B cell (primary cell): ENCODE measurements at regions not wholly inside any gene's neighbourhood (a gene's known extent, or its start where the extent isn't known, plus 50 kb on each side); places are given as distances from the start of the nearest gene placed in this dataset.

Experiments used
- ATAC-seq: fragments of 200-7000 bp; cut with Tn5 transposase; one replicate; pipeline ENCODE4 v1.10.0; 2021; ENCODE audit warnings: low read depth, mild to moderate bottlenecking, moderate number of reproducible peaks, moderate library complexity
- CTCF ChIA-PET: fragments of 350-600 bp; sonication (Branson Sonifier 250); formaldehyde crosslinking; loops from one replicate; lab custom pipeline; 2021; ENCODE audit warnings: antibody characterized with exemption, inconsistent platforms; lab: Charles Lee
- POLR2A ChIA-PET: fragments of 350-600 bp; sonication (Branson Sonifier 250); formaldehyde crosslinking; loops from one replicate; lab custom pipeline; 2021; ENCODE audit warnings: antibody characterized with exemption; lab: Charles Lee
- DNase-seq: peaks from one replicate; pipeline ENCODE4 v3.0.0; 2013
- H2AFZ ChIP-seq: 2 replicates; pipeline ENCODE4 v1.6.1; 2012; ENCODE audit warnings: mild to moderate bottlenecking, low read depth, low read length; ENCODE audit not compliant: insufficient read depth, poor library complexity, severe bottlenecking
- H3K27ac ChIP-seq, 2 donors: 1 replicate in 1 of 2; 2 replicates in 1 of 2; pipeline ENCODE4 v1.5.1; 2012 to 2013; ENCODE audit warnings: low read length in 2 of 2, mild to moderate bottlenecking in 2 of 2, moderate library complexity in 1 of 2
- H3K27me3 ChIP-seq, 4 experiments: fragments of 200-600 bp in 1 of 4; sonication (generic) in 1 of 4; replicated peaks in 1 of 4; 1 replicate in 2 of 4; 2 replicates in 2 of 4; pipeline versions ENCODE4 v1.6.1 to v1.7.0; 2013 to 2016; ENCODE audit warnings: low read length in 3 of 4, mild to moderate bottlenecking in 2 of 4, mixed read lengths in 1 of 4, moderate library complexity in 1 of 4; ENCODE audit not compliant: insufficient read depth in 4 of 4, control insufficient read depth in 3 of 4; ENCODE audit errors: control extremely low read depth in 1 of 4
- H3K36me3 ChIP-seq, 2 experiments: replicated peaks in 1 of 2; 1 replicate in 1 of 2; 2 replicates in 1 of 2; pipeline versions ENCODE4 v1.6.1 to v1.7.1; 2013; ENCODE audit warnings: low read length in 1 of 2; ENCODE audit not compliant: insufficient read depth in 2 of 2, control insufficient read depth in 1 of 2; ENCODE audit errors: control extremely low read depth in 1 of 2, extremely low read depth in 1 of 2
- H3K4me1 ChIP-seq, 2 donors: fragments of 200-600 bp in 1 of 2; sonication (generic) in 1 of 2; 1 replicate in 1 of 2; 2 replicates in 1 of 2; pipeline versions ENCODE4 v1.5.1 to v1.6.1; 2013 to 2017; ENCODE audit warnings: low read length in 2 of 2; ENCODE audit not compliant: control insufficient read depth in 2 of 2, insufficient read depth in 2 of 2
- H3K4me2 ChIP-seq: replicated peaks from 2 replicates; pipeline ENCODE3; 2012; ENCODE audit warnings: mild to moderate bottlenecking, low read depth, low read length; ENCODE audit not compliant: poor library complexity, severe bottlenecking
- H3K4me3 ChIP-seq, 5 experiments: fragments of 200-600 bp in 1 of 5; sonication (generic) in 1 of 5; 1 replicate in 3 of 5; 2 replicates in 2 of 5; pipeline versions ENCODE4 v1.5.1 to v1.7.0; 2011 to 2016; ENCODE audit warnings: low read length in 4 of 5, mild to moderate bottlenecking in 4 of 5, low read depth in 2 of 5, control low read depth in 1 of 5, moderate library complexity in 1 of 5; ENCODE audit not compliant: insufficient read depth in 1 of 5; ENCODE audit errors: control extremely low read depth in 1 of 5, extremely low read depth in 1 of 5
- H3K79me2 ChIP-seq: fragments of 200-600 bp; sonication (generic); one replicate; pipeline ENCODE4 v1.6.0; 2016; ENCODE audit warnings: low read length; ENCODE audit not compliant: control insufficient read depth, insufficient read depth
- H3K9ac ChIP-seq: fragments of 200-600 bp; sonication (generic); 2 replicates; pipeline ENCODE4 v1.6.1; 2017; ENCODE audit warnings: mild to moderate bottlenecking, low read length, moderate library complexity
- H3K9me3 ChIP-seq, 3 donors: one replicate each; pipeline versions ENCODE4 v1.6.1 to v1.7.1; 2013; ENCODE audit warnings: low read length in 2 of 3; ENCODE audit not compliant: control insufficient read depth in 2 of 3, insufficient read depth in 1 of 3; ENCODE audit errors: control extremely low read depth in 1 of 3
- H4K20me1 ChIP-seq: 2 replicates; pipeline ENCODE4 v1.6.0; 2012; ENCODE audit warnings: mild to moderate bottlenecking, low read length; ENCODE audit not compliant: insufficient read depth, control insufficient read depth, poor library complexity, severe bottlenecking
- H3K27ac Mint-ChIP-seq: one replicate; pipeline ENCODE4 v1.8.0; 2021; ENCODE audit warnings: mixed read lengths
- H3K27me3 Mint-ChIP-seq: one replicate; pipeline ENCODE4 v1.8.0; 2021; ENCODE audit warnings: mixed read lengths
- H3K4me1 Mint-ChIP-seq: one replicate; pipeline ENCODE4 v1.8.0; 2021; ENCODE audit warnings: mixed read lengths
- H3K4me3 Mint-ChIP-seq: one replicate; pipeline ENCODE4 v1.8.0; 2021; ENCODE audit warnings: mixed read lengths
- H3K9me3 Mint-ChIP-seq: one replicate; pipeline ENCODE4 v1.8.0; 2022; ENCODE audit warnings: mixed read lengths; ENCODE audit not compliant: insufficient read depth
- CTCF ChIP-seq: fragments of 200-600 bp; IDR thresholded peaks from one replicate; pipeline ENCODE4 v1.8.0; 2022; ENCODE audit warnings: antibody characterized with exemption, mild to moderate bottlenecking
- EZH2 ChIP-seq: IDR thresholded peaks from 2 replicates; pipeline ENCODE4 v1.6.1; 2012; ENCODE audit warnings: borderline replicate concordance, low read depth, mild to moderate bottlenecking, moderate library complexity, low read length; ENCODE audit not compliant: insufficient read depth, poor library complexity, severe bottlenecking
- WGBS: methylation state at CpG from one replicate; pipeline ENCODE4 v1.1.5; 2013; ENCODE audit warnings: missing lambda C conversion rate; ENCODE audit not compliant: insufficient coverage; 5-methylcytosine and 5-hydroxymethylcytosine counted together
- intact Hi-C: fragments of 100-400 bp; cut with micrococcal nuclease; formaldehyde crosslinking; loops from one replicate; pipeline ENCODE4 v1.10.0; 2022

GRCh38 chr16:85557083-85557970 lies 55.8 kb upstream of the GSE1 start:
- peak overlapping the region; percentile 87 for H3K4me3 Mint-ChIP-seq
- Histone ChIP-seq H3K79me2 (peaks cover 68% of the 10 kb centered on the region), H3K4me3 (peak overlapping the region; percentile 50 to 99 (median 87)), H3K9ac (peak overlapping the region; percentile 93), H2AFZ (peak overlapping the region; percentile 40), H3K9me3 (no peaks in the 10 kb centered on the region), H3K4me2 (peak overlapping the region; percentile 97), H3K4me1 (peaks cover 22 to 38% of the 10 kb centered on the region in 2 donors), H4K20me1 (peaks cover 55% of the 10 kb centered on the region), H3K27me3 (no peaks in the 10 kb centered on the region), H3K27ac (peak overlapping the region; percentile 58 to 92), H3K36me3 (no peaks in the 10 kb centered on the region)
- H3K9me3 Mint-ChIP-seq: no peaks in the 10 kb centered on the region
- 1% methylated on average over 12 of the region's 22 CpGs for WGBS
- POLR2A ChIA-PET: interaction anchor here (0.5 to 1.8 kb wide), 8 partner anchors 10 to 199 kb away, joined by 3 to 16 read pairs (median 5); partner anchors contain the start of gene GSE1
- no peaks in the 10 kb centered on the region for H3K27me3 Mint-ChIP-seq
- CTCF ChIA-PET: interaction anchor here (0.7 to 3.3 kb wide), 11 partner anchors 9 to 77 kb away, joined by 3 to 20 read pairs (median 4); partner anchors contain the start of gene GSE1
- intact Hi-C loops: loop anchor here (5.0 to 10.0 kb wide), 3 partner anchors 75 to 1827 kb away; partner anchors contain the start of genes COX4I1, EMC8 and FBXO31
- no peak for DNase-seq
- TF ChIP-seq CTCF: no peak
- TF ChIP-seq EZH2: no peak
- H3K27ac Mint-ChIP-seq: peak overlapping the region; percentile 79
- H3K4me1 Mint-ChIP-seq: peaks cover 45% of the 10 kb centered on the region
- peak; percentile 16 for ATAC-seq
